ENCODE measurements at regions not wholly inside any gene's neighbourhood (a gene's known extent, or its start where the extent isn't known, plus 50 kb on each side); places are given as distances from the start of the nearest gene placed in this dataset.

GRCh38 chr1:36624466-36624865, 141.8 kb upstream of the CSF3R start:
- H3K27ac ChIP-seq (ENCODE audit: low read length in 2 of 2): no peak overlapping the region
- ChIA-PET POLR2A (no interaction called here), CTCF (no interaction called here)
- no peaks in the 10 kb centered on the region for H3K9me3 Mint-ChIP-seq (ENCODE audit: insufficient read depth)
- H3K27me3 ChIP-seq (replicated peaks in 1 of 4; ENCODE audit: control extremely low read depth in 1 of 4, control insufficient read depth in 3 of 4, insufficient read depth in 4 of 4, low read length in 3 of 4): no peaks in the 10 kb centered on the region
- no peak overlapping the region for H3K4me3 ChIP-seq (ENCODE audit: control extremely low read depth in 1 of 5, extremely low read depth in 1 of 5, insufficient read depth in 1 of 5, low read depth in 2 of 5, low read length in 4 of 5)
- no peaks in the 10 kb centered on the region for H3K4me1 ChIP-seq (ENCODE audit: control insufficient read depth in 2 of 2, insufficient read depth in 2 of 2, low read length in 2 of 2)
- H4K20me1 ChIP-seq (ENCODE audit: control insufficient read depth, insufficient read depth, low read length, poor library complexity, severe bottlenecking): no peaks in the 10 kb centered on the region
- no peak for TF ChIP-seq CTCF (IDR thresholded peaks at IDR 0.05)
- no peak for TF ChIP-seq EZH2 (IDR thresholded peaks at IDR 0.05; ENCODE audit: borderline replicate concordance, insufficient read depth, low read depth, low read length, poor library complexity, severe bottlenecking)
- DNase-seq: no peak
- H3K4me1 Mint-ChIP-seq: no peaks in the 10 kb centered on the region
- peaks cover 0 to 3% (median 0%) of the 10 kb centered on the region in 3 donors for H3K9me3 ChIP-seq (ENCODE audit: control extremely low read depth in 1 of 3, control insufficient read depth in 2 of 3, insufficient read depth in 1 of 3, low read length in 2 of 3)
- WGBS (ENCODE audit: insufficient coverage): 80% methylated on average over 1 of the region's 2 CpGs
- no peak overlapping the region for H2AFZ ChIP-seq (ENCODE audit: insufficient read depth, low read depth, low read length, poor library complexity, severe bottlenecking)
- H3K4me2 ChIP-seq (replicated peaks; ENCODE audit: low read depth, low read length, poor library complexity, severe bottlenecking): no peak overlapping the region
- H3K4me3 Mint-ChIP-seq: no peak overlapping the region
- H3K79me2 ChIP-seq (ENCODE audit: control insufficient read depth, insufficient read depth, low read length): no peaks in the 10 kb centered on the region
- H3K36me3 ChIP-seq (replicated peaks in 1 of 2; ENCODE audit: control extremely low read depth in 1 of 2, control insufficient read depth in 1 of 2, extremely low read depth in 1 of 2, insufficient read depth in 2 of 2, low read length in 1 of 2): no peaks in the 10 kb centered on the region
- H3K27me3 Mint-ChIP-seq: peaks cover 18% of the 10 kb centered on the region
- H3K27ac Mint-ChIP-seq: no peak overlapping the region
- intact Hi-C loops (cut with micrococcal nuclease): no loop called here
- no peak overlapping the region for H3K9ac ChIP-seq (ENCODE audit: low read length)
- ATAC-seq (ENCODE audit: low read depth): no peak

- ChIA-PET POLR2A (no interaction called here), CTCF (interaction anchor here (0.7 kb wide), 2 partner anchors 9 to 29 kb away, joined by 3 read pairs; no protein-coding TSS in a partner anchor)
- no peaks in the 10 kb centered on the region for H3K9me3 Mint-ChIP-seq (ENCODE audit: insufficient read depth)
- Histone ChIP-seq H3K4me3 (ENCODE audit: control extremely low read depth in 1 of 5, extremely low read depth in 1 of 5, insufficient read depth in 1 of 5, low read depth in 2 of 5, low read length in 4 of 5) (no peak overlapping the region), H3K79me2 (ENCODE audit: control insufficient read depth, insufficient read depth, low read length) (no peaks in the 10 kb centered on the region), H4K20me1 (ENCODE audit: control insufficient read depth, insufficient read depth, low read length, poor library complexity, severe bottlenecking) (no peaks in the 10 kb centered on the region), H3K4me2 (replicated peaks; ENCODE audit: low read depth, low read length, poor library complexity, severe bottlenecking) (no peak overlapping the region), H3K9ac (ENCODE audit: low read length) (no peak overlapping the region), H3K36me3 (replicated peaks in 1 of 2; ENCODE audit: control extremely low read depth in 1 of 2, control insufficient read depth in 1 of 2, extremely low read depth in 1 of 2, insufficient read depth in 2 of 2, low read length in 1 of 2) (no peaks in the 10 kb centered on the region), H3K27me3 (replicated peaks in 1 of 4; ENCODE audit: control extremely low read depth in 1 of 4, control insufficient read depth in 3 of 4, insufficient read depth in 4 of 4, low read length in 3 of 4) (no peaks in the 10 kb centered on the region), H2AFZ (ENCODE audit: insufficient read depth, low read depth, low read length, poor library complexity, severe bottlenecking) (no peak overlapping the region), H3K27ac (ENCODE audit: low read length in 2 of 2) (no peak overlapping the region), H3K4me1 (ENCODE audit: control insufficient read depth in 2 of 2, insufficient read depth in 2 of 2, low read length in 2 of 2) (no peaks in the 10 kb centered on the region), H3K9me3 (ENCODE audit: control extremely low read depth in 1 of 3, control insufficient read depth in 2 of 3, insufficient read depth in 1 of 3, low read length in 2 of 3) (peaks cover 0 to 3% (median 0%) of the 10 kb centered on the region in 3 donors)
- no peaks in the 10 kb centered on the region for H3K4me1 Mint-ChIP-seq
- no peak overlapping the region for H3K27ac Mint-ChIP-seq
- intact Hi-C loops (cut with micrococcal nuclease): no loop called here
- WGBS (ENCODE audit: insufficient coverage): 18% methylated on average over 9 of the region's 13 CpGs
- peaks cover 17% of the 10 kb centered on the region for H3K27me3 Mint-ChIP-seq
- TF ChIP-seq CTCF (IDR thresholded peaks at IDR 0.05): no peak
- TF ChIP-seq EZH2 (IDR thresholded peaks at IDR 0.05; ENCODE audit: borderline replicate concordance, insufficient read depth, low read depth, low read length, poor library complexity, severe bottlenecking): no peak
- no peak overlapping the region for H3K4me3 Mint-ChIP-seq
- ATAC-seq (ENCODE audit: low read depth): no peak
- DNase-seq: no peak
Measured at GRCh38 chr1:36622741-36623648, 140.3 kb upstream of the CSF3R start.

Measured in B cell (primary cell).